ENCODE measurements at regions not wholly inside any gene's neighbourhood (a gene's known extent, or its start where the extent isn't known, plus 50 kb on each side); places are given as distances from the start of the nearest gene placed in this dataset.

DNA sequence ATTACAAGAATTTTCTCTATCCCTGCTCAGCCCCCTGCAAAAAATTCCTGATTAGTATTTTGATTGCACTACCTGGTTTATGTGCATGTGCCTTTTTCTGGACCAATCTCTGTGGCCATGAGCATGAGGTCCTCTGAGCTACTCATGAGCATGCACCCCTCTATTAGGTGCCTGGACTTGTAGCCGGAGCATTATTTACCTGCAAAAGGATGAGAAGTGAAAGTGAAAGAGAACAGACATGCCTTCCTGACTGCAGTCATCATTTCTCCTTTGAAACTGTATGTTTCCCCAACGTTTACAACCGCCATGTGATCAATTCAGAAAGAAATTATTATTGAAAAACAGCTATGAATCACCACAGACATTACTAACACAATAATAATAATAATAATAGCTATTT lies 1008.8 kb downstream of the ROBO2 start:
- Histone ChIP-seq H3K27me3 (no peaks in the 10 kb centered on the region), H3K9me3 (no peaks in the 10 kb centered on the region), H3K36me3 (no peaks in the 10 kb centered on the region), H3K27ac (no peak overlapping the region), H3K9ac (ENCODE audit: low read depth in 2 of 2, low read length in 2 of 2) (no peak overlapping the region), H3K4me1 (no peaks in the 10 kb centered on the region), H3K4me3 (no peak overlapping the region)
- TF ChIP-seq, protein P1, sequence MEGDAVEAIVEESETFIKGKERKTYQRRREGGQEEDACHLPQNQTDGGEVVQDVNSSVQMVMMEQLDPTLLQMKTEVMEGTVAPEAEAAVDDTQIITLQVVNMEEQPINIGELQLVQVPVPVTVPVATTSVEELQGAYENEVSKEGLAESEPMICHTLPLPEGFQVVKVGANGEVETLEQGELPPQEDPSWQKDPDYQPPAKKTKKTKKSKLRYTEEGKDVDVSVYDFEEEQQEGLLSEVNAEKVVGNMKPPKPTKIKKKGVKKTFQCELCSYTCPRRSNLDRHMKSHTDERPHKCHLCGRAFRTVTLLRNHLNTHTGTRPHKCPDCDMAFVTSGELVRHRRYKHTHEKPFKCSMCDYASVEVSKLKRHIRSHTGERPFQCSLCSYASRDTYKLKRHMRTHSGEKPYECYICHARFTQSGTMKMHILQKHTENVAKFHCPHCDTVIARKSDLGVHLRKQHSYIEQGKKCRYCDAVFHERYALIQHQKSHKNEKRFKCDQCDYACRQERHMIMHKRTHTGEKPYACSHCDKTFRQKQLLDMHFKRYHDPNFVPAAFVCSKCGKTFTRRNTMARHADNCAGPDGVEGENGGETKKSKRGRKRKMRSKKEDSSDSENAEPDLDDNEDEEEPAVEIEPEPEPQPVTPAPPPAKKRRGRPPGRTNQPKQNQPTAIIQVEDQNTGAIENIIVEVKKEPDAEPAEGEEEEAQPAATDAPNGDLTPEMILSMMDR (IDR thresholded peaks at IDR 0.05), result no peak
- intact Hi-C loops (cut with DNase I), result no loop called here
- DNase-seq, result no peak

DNA sequence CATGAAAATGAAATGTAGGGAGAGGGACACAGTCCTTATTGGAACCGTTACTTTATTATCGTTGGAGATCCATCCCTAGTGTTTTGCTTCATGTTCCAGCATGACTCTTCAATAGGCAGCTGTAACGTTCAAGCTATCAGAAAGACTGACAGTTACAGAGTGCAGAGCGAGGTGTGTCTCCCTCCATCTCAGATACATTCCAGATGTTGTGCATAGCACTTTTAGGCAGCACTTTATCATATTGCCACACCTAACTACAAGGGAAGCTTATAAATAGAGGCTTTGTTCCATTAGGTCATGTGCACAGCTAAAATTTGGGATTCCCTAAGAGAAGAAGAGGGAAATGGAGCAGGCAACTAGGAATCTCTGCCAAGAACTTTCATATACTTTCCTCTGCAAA lies 1009.6 kb downstream of the ROBO2 start:
- Histone ChIP-seq H3K4me1 (no peaks in the 10 kb centered on the region), H3K36me3 (no peaks in the 10 kb centered on the region), H3K4me3 (no peak overlapping the region), H3K9me3 (no peaks in the 10 kb centered on the region), H3K9ac (ENCODE audit: low read depth in 2 of 2, low read length in 2 of 2) (no peak overlapping the region), H3K27me3 (no peaks in the 10 kb centered on the region), H3K27ac (no peak overlapping the region)
- DNase-seq, result no peak
- intact Hi-C loops (cut with DNase I), result no loop called here
- TF ChIP-seq, protein P1 (IDR thresholded peaks at IDR 0.05), result no peak

DNA sequence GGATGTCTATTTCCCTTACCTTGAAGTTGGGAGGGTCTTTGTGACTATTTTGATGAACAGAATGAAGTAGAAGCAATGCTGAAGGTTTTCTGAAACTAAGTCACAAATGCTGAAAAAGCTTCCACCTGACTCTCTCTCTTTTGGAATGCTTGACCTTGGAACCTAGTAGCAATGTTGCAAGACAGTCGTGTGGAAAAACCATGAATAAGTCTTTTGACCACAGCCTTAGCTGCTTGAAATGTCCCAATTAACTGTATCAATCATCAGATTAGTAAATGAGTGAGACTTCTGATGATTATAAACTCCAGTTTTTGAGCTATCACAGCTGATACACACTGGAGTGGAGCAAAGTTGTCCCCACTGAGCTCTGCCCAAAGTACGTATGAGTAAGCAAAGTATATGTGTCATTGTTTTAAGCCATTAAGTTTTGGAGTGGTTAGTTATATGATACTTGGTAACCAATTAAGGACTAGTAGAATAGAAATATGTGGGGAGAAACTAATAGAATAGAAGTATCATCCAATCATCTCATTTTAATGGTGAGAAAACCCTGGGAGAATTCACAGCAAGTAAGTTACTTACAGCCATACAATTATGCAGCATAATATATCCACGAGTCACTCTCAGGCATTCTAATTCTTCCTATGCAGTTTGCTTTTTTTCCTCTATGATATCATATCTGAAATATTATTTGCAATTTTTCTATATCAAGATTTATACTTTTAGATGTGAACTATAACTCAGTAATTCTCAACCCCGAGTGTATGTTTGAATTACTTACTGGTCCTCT lies 1010.6 kb downstream of the ROBO2 start:
- intact Hi-C loops (cut with DNase I), result no loop called here
- H3K9ac ChIP-seq (ENCODE audit: low read depth in 2 of 2, low read length in 2 of 2), result no peak overlapping the region
- no peaks in the 10 kb centered on the region for H3K36me3 ChIP-seq
- H3K4me1 ChIP-seq, result no peaks in the 10 kb centered on the region
- no peak overlapping the region for H3K27ac ChIP-seq
- H3K4me3 ChIP-seq, result no peak overlapping the region
- DNase-seq, result no peak
- no peaks in the 10 kb centered on the region for H3K9me3 ChIP-seq
- TF ChIP-seq, protein P1 (IDR thresholded peaks at IDR 0.05), result no peak
- no peaks in the 10 kb centered on the region for H3K27me3 ChIP-seq

DNA sequence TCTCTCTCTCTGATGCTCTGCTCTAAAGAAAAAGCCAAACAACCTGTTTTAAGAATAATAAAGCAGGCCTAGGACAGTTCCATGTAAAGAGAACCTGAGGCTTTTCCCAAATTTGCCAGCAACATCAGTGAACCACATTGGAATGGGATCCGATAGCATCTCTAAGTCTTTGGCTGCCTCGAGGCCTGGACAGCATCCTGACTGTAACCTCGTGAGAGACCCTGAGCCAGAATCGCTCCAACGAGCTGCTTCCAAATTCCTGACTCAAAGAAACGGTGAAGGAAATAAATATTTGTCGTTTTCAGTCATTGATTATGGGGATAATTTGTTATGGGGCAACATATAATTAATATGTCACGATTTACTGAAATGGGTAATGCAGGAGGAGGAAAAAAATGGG lies 1012.8 kb downstream of the ROBO2 start:
- Histone ChIP-seq H3K27me3 (no peaks in the 10 kb centered on the region), H3K27ac (no peak overlapping the region), H3K4me3 (no peak overlapping the region), H3K4me1 (no peaks in the 10 kb centered on the region), H3K9me3 (no peaks in the 10 kb centered on the region), H3K9ac (ENCODE audit: low read depth in 2 of 2, low read length in 2 of 2) (no peak overlapping the region), H3K36me3 (no peaks in the 10 kb centered on the region)
- TF ChIP-seq, protein P1 (IDR thresholded peaks at IDR 0.05), result no peak
- intact Hi-C loops (cut with DNase I), result no loop called here
- DNase-seq, result no peak

DNA sequence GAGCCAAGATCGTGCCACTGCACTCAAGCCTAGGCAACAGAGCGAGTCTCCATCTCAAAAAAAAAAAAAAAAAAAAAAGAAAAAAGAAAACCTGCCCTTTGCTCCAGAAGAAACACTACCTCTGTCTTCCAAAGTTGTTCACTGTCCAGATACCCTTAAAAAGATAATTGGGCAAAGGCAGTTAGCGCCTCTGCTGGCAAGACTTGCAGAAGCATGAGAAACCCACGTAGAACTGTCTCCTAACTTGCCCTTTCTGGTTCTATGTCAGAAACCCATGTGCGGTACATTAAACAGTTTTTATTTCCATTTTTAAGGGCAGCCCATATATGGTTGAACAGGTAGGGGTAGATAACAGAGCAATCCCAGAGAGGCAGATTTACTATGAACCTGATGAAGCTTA lies 1026.4 kb downstream of the ROBO2 start:
- no peak overlapping the region for H3K4me3 ChIP-seq
- no peak overlapping the region for H3K27ac ChIP-seq
- intact Hi-C loops (cut with DNase I), result no loop called here
- no peaks in the 10 kb centered on the region for H3K36me3 ChIP-seq
- no peak overlapping the region for H3K9ac ChIP-seq (ENCODE audit: low read depth in 2 of 2, low read length in 2 of 2)
- no peaks in the 10 kb centered on the region for H3K9me3 ChIP-seq
- DNase-seq, result no peak
- H3K27me3 ChIP-seq, result no peaks in the 10 kb centered on the region
- no peaks in the 10 kb centered on the region for H3K4me1 ChIP-seq
- TF ChIP-seq, protein P1 (IDR thresholded peaks at IDR 0.05), result no peak

All from colonic mucosa (tissue), 4 donors.